Glomerular endothelial cell (primary cell): ENCODE measurements at regions not wholly inside any gene's neighbourhood (a gene's known extent, or its start where the extent isn't known, plus 50 kb on each side); places are given as distances from the start of the nearest gene placed in this dataset.

Experiments
- DNase-seq: peaks from one replicate; pipeline ENCODE4 v3.0.0-alpha.2; 2011; ENCODE audit warnings: low read depth, low spot score; ENCODE audit errors: extremely low read depth

- DNase-seq, result no peak
Observed at GRCh38 chr5:86970361-86970760, 297.3 kb upstream of the RASA1 start.

GRCh38 chr5:86971034-86971571, 296.6 kb upstream of the RASA1 start:
- no peak for DNase-seq

GRCh38 chr5:86974955-86975354, 292.7 kb upstream of the RASA1 start:
- DNase-seq, result no peak

- no peak for DNase-seq
Observed at GRCh38 chr5:86977190-86977589, 290.5 kb upstream of the RASA1 start.

GRCh38 chr5:86977808-86978207, 289.9 kb upstream of the RASA1 start:
- no peak for DNase-seq

- DNase-seq, result peak; percentile 39
Observed at GRCh38 chr5:86979811-86980411, 287.8 kb upstream of the RASA1 start.

- no peak for DNase-seq
Observed at GRCh38 chr5:86981898-86982297, 285.8 kb upstream of the RASA1 start.

- no peak for DNase-seq
Observed at GRCh38 chr5:86983208-86983607, 284.5 kb upstream of the RASA1 start.

GRCh38 chr5:86986837-86987236, 280.8 kb upstream of the RASA1 start:
- no peak for DNase-seq

GRCh38 chr5:86997516-86997915, 270.2 kb upstream of the RASA1 start:
- DNase-seq, result no peak

- DNase-seq, result no peak
Observed at GRCh38 chr5:86999951-87000350, 267.7 kb upstream of the RASA1 start.

GRCh38 chr5:87002485-87002884, 265.2 kb upstream of the RASA1 start:
- no peak for DNase-seq

GRCh38 chr5:87004101-87004500, 263.6 kb upstream of the RASA1 start:
- DNase-seq, result no peak

- DNase-seq, result no peak
Observed at GRCh38 chr5:87007737-87008136, 259.9 kb upstream of the RASA1 start.

GRCh38 chr5:87008751-87009560, 258.7 kb upstream of the RASA1 start:
- DNase-seq, result no peak

GRCh38 chr5:87010736-87011135, 256.9 kb upstream of the RASA1 start:
- no peak for DNase-seq

- no peak for DNase-seq
Observed at GRCh38 chr5:87015901-87016300, 251.8 kb upstream of the RASA1 start.

- DNase-seq, result no peak
Observed at GRCh38 chr5:87020099-87020934, 247.4 kb upstream of the RASA1 start.

- DNase-seq, result no peak
Observed at GRCh38 chr5:87022415-87022814, 245.3 kb upstream of the RASA1 start.

GRCh38 chr5:87027570-87027969, 240.1 kb upstream of the RASA1 start:
- DNase-seq, result no peak

GRCh38 chr5:87029951-87030350, 237.7 kb upstream of the RASA1 start:
- DNase-seq, result no peak
